ENCODE measurements at regions not wholly inside any gene's neighbourhood (a gene's known extent, or its start where the extent isn't known, plus 50 kb on each side); places are given as distances from the start of the nearest gene placed in this dataset.

GRCh38 chr2:241982706-241983570 is 113.4 kb downstream of the RTP5 start:
- DNase-seq (ENCODE audit: low read depth), result no peak

- DNase-seq (ENCODE audit: low read depth), result no peak
Observed at GRCh38 chr2:241983571-241984270, 114.2 kb downstream of the RTP5 start.

- no peak for DNase-seq (ENCODE audit: low read depth)
Observed at GRCh38 chr2:241984271-241984655, 114.7 kb downstream of the RTP5 start.

GRCh38 chr2:241984658-241985057 is 115.1 kb downstream of the RTP5 start:
- DNase-seq (ENCODE audit: low read depth), result no peak

GRCh38 chr2:241985161-241985985 is 115.8 kb downstream of the RTP5 start:
- DNase-seq (ENCODE audit: low read depth), result peak; percentile 54

- no peak for DNase-seq (ENCODE audit: low read depth)
Observed at GRCh38 chr2:241985986-241986329, 116.4 kb downstream of the RTP5 start.

GRCh38 chr2:241986836-241987641 is 117.5 kb downstream of the RTP5 start:
- DNase-seq (ENCODE audit: low read depth), result no peak

- DNase-seq (ENCODE audit: low read depth), result no peak
Observed at GRCh38 chr2:241987726-241988125, 118.2 kb downstream of the RTP5 start.

- DNase-seq (ENCODE audit: low read depth), result no peak
Observed at GRCh38 chr2:241988146-241988545, 118.6 kb downstream of the RTP5 start.

GRCh38 chr2:241989074-241989473 is 119.5 kb downstream of the RTP5 start:
- DNase-seq (ENCODE audit: low read depth), result no peak

- no peak for DNase-seq (ENCODE audit: low read depth)
Observed at GRCh38 chr2:241990466-241990865, 120.9 kb downstream of the RTP5 start.

GRCh38 chr2:241991299-241991698 is 121.8 kb downstream of the RTP5 start:
- DNase-seq (ENCODE audit: low read depth), result no peak

- DNase-seq (ENCODE audit: low read depth), result no peak
Observed at GRCh38 chr2:241992753-241993152, 123.2 kb downstream of the RTP5 start.

GRCh38 chr2:241993386-241994005 is 124.0 kb downstream of the RTP5 start:
- no peak for DNase-seq (ENCODE audit: low read depth)

GRCh38 chr2:241994086-241994485 is 124.6 kb downstream of the RTP5 start:
- no peak for DNase-seq (ENCODE audit: low read depth)

GRCh38 chr2:241994556-241995213 is 125.2 kb downstream of the RTP5 start:
- DNase-seq (ENCODE audit: low read depth), result no peak

- no peak for DNase-seq (ENCODE audit: low read depth)
Observed at GRCh38 chr2:241996100-241996499, 126.6 kb downstream of the RTP5 start.

- DNase-seq (ENCODE audit: low read depth), result no peak
Observed at GRCh38 chr2:241997017-241997416, 127.5 kb downstream of the RTP5 start.

GRCh38 chr2:241999184-241999583 is 129.7 kb downstream of the RTP5 start:
- DNase-seq (ENCODE audit: low read depth), result no peak

GRCh38 chr2:242001853-242002252 is 132.3 kb downstream of the RTP5 start:
- no peak for DNase-seq (ENCODE audit: low read depth)

GRCh38 chr2:242002944-242003343 is 133.4 kb downstream of the RTP5 start:
- DNase-seq (ENCODE audit: low read depth), result no peak
